Caco-2 (cell line): ENCODE measurements at regions not wholly inside any gene's neighbourhood (a gene's known extent, or its start where the extent isn't known, plus 50 kb on each side); places are given as distances from the start of the nearest gene placed in this dataset.

Experiments
- BruUV-seq: library from RNA; stranded (reverse); fragments of 400-500 nt; replicated peaks from 2 replicates; lab custom pipeline; 2021; lab: Mats Ljungman, UMichigan
- CTCF ChIA-PET: fragments of 300-600 bp; sonication (Branson Sonifier 250); formaldehyde crosslinking; loops from one replicate; lab custom pipeline; 2022; ENCODE audit warnings: antibody characterized with exemption; lab: Charles Lee
- POLR2A ChIA-PET: fragments of 300-600 bp; sonication (Branson Sonifier 250); formaldehyde crosslinking; loops from one replicate; lab custom pipeline; 2022; ENCODE audit warnings: antibody characterized with exemption; lab: Charles Lee
- DNase-seq, 2 experiments: peaks; one replicate each; pipeline versions ENCODE4 v3.0.0 to v3.0.0-alpha.2; 2020 to 2022
- H3K27me3 ChIP-seq: replicated peaks from 2 replicates; pipeline ENCODE4 v1.6.0; 2011; ENCODE audit warnings: low read length; ENCODE audit not compliant: control insufficient read depth, insufficient read depth
- H3K36me3 ChIP-seq: 2 replicates; pipeline ENCODE4 v1.5.1; 2011; ENCODE audit warnings: low read length; ENCODE audit not compliant: control insufficient read depth, insufficient read depth
- H3K4me1 ChIP-seq: fragments of 250-450 bp; sonication (Bioruptor Pico); 2 replicates; pipeline ENCODE4 v1.5.1; 2020; ENCODE audit warnings: mild to moderate bottlenecking
- H3K4me3 ChIP-seq: 2 replicates; pipeline ENCODE4 v1.5.1; 2011; ENCODE audit warnings: low read depth, mild to moderate bottlenecking, control low read depth, low read length
- H3K9me3 ChIP-seq: fragments of 250-450 bp; sonication (Bioruptor Pico); 2 replicates; pipeline ENCODE4 v1.5.1; 2020; ENCODE audit warnings: mild to moderate bottlenecking, moderate library complexity
- H3K27ac Mint-ChIP-seq: one replicate; pipeline ENCODE4 v1.8.0; 2022; ENCODE audit warnings: mixed read lengths; ENCODE audit not compliant: unreplicated experiment
- H3K27me3 Mint-ChIP-seq: one replicate; pipeline ENCODE4 v1.8.0; 2022; ENCODE audit warnings: mixed read lengths; ENCODE audit not compliant: insufficient read depth, unreplicated experiment
- H3K36me3 Mint-ChIP-seq: one replicate; pipeline ENCODE4 v1.8.0; 2022; ENCODE audit warnings: mild to moderate bottlenecking, mixed read lengths; ENCODE audit not compliant: insufficient read depth, unreplicated experiment
- H3K4me1 Mint-ChIP-seq: one replicate; pipeline ENCODE4 v1.8.0; 2022; ENCODE audit warnings: low read depth, mixed read lengths; ENCODE audit not compliant: unreplicated experiment
- H3K4me3 Mint-ChIP-seq: one replicate; pipeline ENCODE4 v1.8.0; 2022; ENCODE audit warnings: mild to moderate bottlenecking, moderate library complexity, mixed read lengths; ENCODE audit not compliant: unreplicated experiment
- H3K9me3 Mint-ChIP-seq: one replicate; pipeline ENCODE4 v1.8.0; 2022; ENCODE audit warnings: mixed read lengths; ENCODE audit not compliant: unreplicated experiment
- CTCF ChIP-seq, 2 experiments: fragments of 200-600 bp in 1 of 2; IDR thresholded peaks; 1 replicate in 1 of 2; 2 replicates in 1 of 2; pipeline versions ENCODE4 v1.5.1 to v1.8.0; 2011 to 2022; ENCODE audit warnings: antibody characterized with exemption in 1 of 2, control low read depth in 1 of 2, inconsistent platforms in 1 of 2, low read depth in 1 of 2, low read length in 1 of 2, mild to moderate bottlenecking in 1 of 2, moderate library complexity in 1 of 2; ENCODE audit not compliant: insufficient read depth in 1 of 2, severe bottlenecking in 1 of 2, unreplicated experiment in 1 of 2
- intact Hi-C: fragments of 100-400 bp; cut with micrococcal nuclease; formaldehyde crosslinking; loops from one replicate; pipeline ENCODE4 v1.10.0; 2022; ENCODE audit not compliant: unreplicated experiment

DNA sequence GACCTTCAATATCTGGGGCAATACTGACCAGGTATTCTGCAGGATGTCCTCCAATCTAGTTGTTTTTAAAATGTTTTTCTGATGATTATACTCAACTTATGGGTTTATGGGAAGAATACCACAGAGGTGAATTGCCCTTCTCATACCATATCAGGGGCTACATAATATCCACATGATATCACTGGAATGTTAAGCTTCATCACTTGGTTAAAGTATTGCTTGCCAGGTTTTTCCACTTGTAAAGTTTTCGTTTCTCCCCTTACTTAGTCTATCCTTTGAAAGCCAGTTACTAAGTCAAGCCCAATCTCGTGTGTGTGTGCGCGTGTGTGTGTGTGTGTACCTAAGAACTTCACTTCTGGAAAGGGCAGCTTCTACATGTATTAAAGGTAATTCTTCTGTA, 980.9 kb upstream of the FBXO33 start:
- H3K9me3 Mint-ChIP-seq = peaks cover 10% of the 10 kb centered on the region
- H3K4me1 Mint-ChIP-seq = no peaks in the 10 kb centered on the region
- intact Hi-C loops = loop anchor here (10.0 kb wide), 1 partner anchor 428 kb away; no protein-coding TSS in a partner anchor
- TF ChIP-seq CTCF (IDR thresholded peaks at IDR 0.05; ENCODE audit: insufficient read depth in 1 of 2, low read depth in 1 of 2, low read length in 1 of 2, severe bottlenecking in 1 of 2, unreplicated experiment in 1 of 2) = no peak
- peaks cover 3% of the 10 kb centered on the region; the same call in 1 of the 2 replicates for H3K9me3 ChIP-seq
- no peaks in the 10 kb centered on the region for H3K36me3 ChIP-seq
- no peak overlapping the region for H3K4me3 ChIP-seq
- BruUV-seq = no TSS peak
- H3K27me3 ChIP-seq = no peaks in the 10 kb centered on the region
- no peak overlapping the region for H3K27ac Mint-ChIP-seq
- H3K36me3 Mint-ChIP-seq = no peaks in the 10 kb centered on the region
- no peak overlapping the region for H3K4me3 Mint-ChIP-seq
- CTCF ChIA-PET = no interaction called here
- H3K4me1 ChIP-seq = no peaks in the 10 kb centered on the region
- POLR2A ChIA-PET = no interaction called here
- no peaks in the 10 kb centered on the region for H3K27me3 Mint-ChIP-seq
- DNase-seq = no peak

- H3K4me1 Mint-ChIP-seq = no peaks in the 10 kb centered on the region
- no peak for TF ChIP-seq CTCF (IDR thresholded peaks at IDR 0.05; ENCODE audit: insufficient read depth in 1 of 2, low read depth in 1 of 2, low read length in 1 of 2, severe bottlenecking in 1 of 2, unreplicated experiment in 1 of 2)
- no peak overlapping the region for H3K27ac Mint-ChIP-seq
- no peak overlapping the region for H3K4me3 Mint-ChIP-seq
- Histone ChIP-seq H3K4me3 (no peak overlapping the region), H3K36me3 (no peaks in the 10 kb centered on the region), H3K9me3 (peaks cover 8% of the 10 kb centered on the region; the same call in 1 of the 2 replicates), H3K4me1 (no peaks in the 10 kb centered on the region), H3K27me3 (no peaks in the 10 kb centered on the region)
- H3K9me3 Mint-ChIP-seq = peaks cover 26% of the 10 kb centered on the region
- CTCF ChIA-PET = no interaction called here
- no peaks in the 10 kb centered on the region for H3K36me3 Mint-ChIP-seq
- no TSS peak for BruUV-seq
- intact Hi-C loops = loop anchor here (10.0 kb wide), 1 partner anchor 426 kb away; no protein-coding TSS in a partner anchor
- no peak for DNase-seq
- H3K27me3 Mint-ChIP-seq = no peaks in the 10 kb centered on the region
- POLR2A ChIA-PET = no interaction called here
Observed at GRCh38 chr14:40410708-40411107, 978.5 kb upstream of the FBXO33 start.

DNA sequence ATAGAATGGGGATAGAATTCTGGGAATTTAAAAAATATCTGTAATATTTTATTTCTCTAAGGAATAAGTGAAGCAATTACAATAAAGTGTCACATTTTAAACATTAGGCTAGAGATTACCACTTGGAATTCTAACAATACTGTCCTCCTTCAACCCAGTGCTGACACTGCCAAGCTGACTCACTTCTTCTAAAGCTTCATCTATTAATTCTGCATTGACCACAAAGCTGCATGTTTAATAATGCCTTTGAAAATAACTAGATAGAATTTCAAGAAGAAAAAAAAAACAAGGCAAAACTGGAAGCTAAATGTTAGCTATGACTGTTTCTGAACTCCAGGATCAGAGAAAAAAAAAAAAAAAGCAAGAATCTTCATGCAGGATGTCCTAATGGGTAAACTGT, 970.7 kb upstream of the FBXO33 start:
- Histone ChIP-seq H3K4me3 (no peak overlapping the region), H3K36me3 (no peaks in the 10 kb centered on the region), H3K9me3 (peaks cover 4% of the 10 kb centered on the region), H3K4me1 (no peaks in the 10 kb centered on the region), H3K27me3 (no peaks in the 10 kb centered on the region)
- Mint-ChIP-seq H3K4me1 (no peaks in the 10 kb centered on the region), H3K27me3 (no peaks in the 10 kb centered on the region), H3K9me3 (peaks cover 18% of the 10 kb centered on the region), H3K36me3 (no peaks in the 10 kb centered on the region), H3K27ac (no peak overlapping the region), H3K4me3 (no peak overlapping the region)
- CTCF ChIA-PET = no interaction called here
- BruUV-seq = no TSS peak
- intact Hi-C loops = no loop called here
- POLR2A ChIA-PET = no interaction called here
- no peak for TF ChIP-seq CTCF (IDR thresholded peaks at IDR 0.05; ENCODE audit: insufficient read depth in 1 of 2, low read depth in 1 of 2, low read length in 1 of 2, severe bottlenecking in 1 of 2, unreplicated experiment in 1 of 2)
- no peak for DNase-seq
